Activated CD8-positive, alpha-beta memory T cell treated with anti-CD3 and anti-CD28 coated beads for 48 hours (primary cell): ENCODE measurements at regions not wholly inside any gene's neighbourhood (a gene's known extent, or its start where the extent isn't known, plus 50 kb on each side); places are given as distances from the start of the nearest gene placed in this dataset.

Experiments used
- DNase-seq, 3 experiments: peaks; one replicate each; pipeline ENCODE4 v3.0.0-alpha.2; 2020; ENCODE audit warnings: low read depth in 2 of 3, low spot score in 2 of 3

- DNase-seq = no peak
These were observed 377.1 kb upstream of the HS3ST1 start for GRCh38 chr4:11805842-11806241.

DNA sequence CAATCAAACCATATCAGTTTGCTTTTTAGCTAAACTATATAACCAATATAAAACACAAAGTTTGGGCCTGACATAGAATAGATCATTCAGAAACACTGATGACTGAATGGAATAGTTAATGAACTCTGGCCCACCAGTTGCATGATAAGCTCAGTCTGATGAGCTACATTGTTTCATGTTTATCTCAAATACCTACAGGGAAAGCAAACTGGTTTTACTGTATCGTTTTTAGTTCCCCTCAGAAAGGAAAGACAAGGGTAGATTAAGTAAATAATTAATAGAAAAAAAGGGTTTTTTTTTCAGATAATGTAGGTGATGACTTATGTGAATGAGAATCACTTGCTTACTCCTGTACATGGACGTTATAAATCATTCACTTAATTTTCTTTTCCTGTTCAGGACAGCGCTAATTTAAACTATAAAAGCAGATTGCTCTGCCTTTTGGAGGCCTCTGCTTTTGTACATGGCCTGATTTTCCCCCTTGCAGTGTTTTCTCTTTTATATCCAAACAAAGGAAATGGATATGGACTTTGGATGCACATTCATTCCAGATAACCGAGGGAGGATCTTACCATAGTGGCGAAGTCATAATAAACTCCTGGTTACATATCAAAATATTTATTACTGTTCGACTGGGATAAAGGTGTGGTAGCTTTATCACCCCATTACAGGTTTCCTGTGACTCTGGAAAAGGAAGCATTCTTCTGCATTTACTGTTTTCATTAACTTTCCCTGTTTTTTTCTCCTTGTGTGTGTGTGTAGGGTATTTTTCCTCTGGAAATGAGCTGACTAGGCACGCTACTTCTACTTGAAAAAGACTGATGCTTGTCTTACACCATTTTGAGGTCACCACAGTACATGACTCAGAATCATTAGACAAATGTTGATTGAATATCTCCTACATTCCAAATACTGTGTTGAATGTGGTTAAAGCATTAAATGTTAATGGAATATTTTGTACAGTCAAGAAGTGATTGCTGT lies 373.1 kb upstream of the HS3ST1 start:
- no peak for DNase-seq

DNA sequence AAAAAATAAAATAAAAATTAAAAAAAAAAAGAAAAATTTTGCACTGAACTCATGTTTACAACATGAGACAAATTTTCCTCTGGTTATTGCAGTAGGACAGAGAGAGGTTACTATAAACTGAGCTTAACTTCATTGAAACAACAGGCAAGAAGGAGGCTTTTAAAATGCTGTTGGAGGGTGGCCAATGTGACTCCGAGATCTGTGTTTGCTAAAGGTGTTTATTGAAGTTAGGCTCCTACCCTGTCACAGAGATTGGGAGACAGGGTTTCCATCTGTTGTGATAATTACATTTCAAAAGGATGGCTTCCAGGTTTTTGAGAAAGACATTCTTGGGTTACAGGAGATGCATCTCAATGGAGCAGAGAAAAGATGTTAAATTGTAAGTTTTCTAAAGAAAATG lies 370.5 kb upstream of the HS3ST1 start:
- no peak for DNase-seq

DNA sequence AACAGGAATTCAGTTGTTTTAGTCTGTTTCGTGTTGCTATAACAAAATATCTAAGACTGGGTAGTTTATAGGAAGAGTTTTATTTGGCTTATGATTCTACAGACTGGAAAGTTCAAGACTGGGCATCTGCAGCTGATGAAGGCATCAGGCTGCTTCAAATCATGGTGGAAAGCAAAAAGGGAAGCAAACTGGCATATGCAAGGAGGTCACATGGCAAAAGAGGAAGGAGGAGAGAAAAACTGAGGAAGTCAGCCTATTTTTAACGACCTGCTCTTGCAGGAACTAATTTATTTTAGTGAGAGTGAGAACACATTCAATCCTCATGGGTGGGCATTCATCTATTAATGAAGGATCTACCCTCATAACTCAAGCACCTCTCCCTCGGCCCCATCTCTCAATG lies 363.1 kb upstream of the HS3ST1 start:
- no peak for DNase-seq

DNA sequence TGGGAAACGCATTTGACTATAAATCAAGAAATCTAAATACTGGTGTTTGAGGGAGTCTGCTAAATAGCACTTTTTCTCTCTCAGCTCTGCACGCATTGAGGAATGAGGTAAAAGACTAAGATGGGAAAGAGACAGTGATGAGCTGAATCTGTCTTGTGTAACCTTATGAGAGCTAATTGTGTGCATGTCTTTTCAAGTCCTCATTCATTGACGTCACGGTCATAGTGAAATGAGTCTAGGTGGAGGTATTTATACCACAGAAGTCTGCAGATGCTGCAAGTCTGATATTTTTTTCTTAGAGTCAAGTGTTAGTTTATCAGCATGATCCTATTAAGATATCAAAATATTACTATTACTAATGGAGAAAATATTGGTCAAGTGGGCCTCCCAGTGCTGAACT lies 361.5 kb upstream of the HS3ST1 start:
- DNase-seq = no peak

- DNase-seq = no peak
These were observed 354.9 kb upstream of the HS3ST1 start for GRCh38 chr4:11783588-11783987.

- no peak for DNase-seq
These were observed 354.2 kb upstream of the HS3ST1 start for GRCh38 chr4:11782859-11783258.

DNA sequence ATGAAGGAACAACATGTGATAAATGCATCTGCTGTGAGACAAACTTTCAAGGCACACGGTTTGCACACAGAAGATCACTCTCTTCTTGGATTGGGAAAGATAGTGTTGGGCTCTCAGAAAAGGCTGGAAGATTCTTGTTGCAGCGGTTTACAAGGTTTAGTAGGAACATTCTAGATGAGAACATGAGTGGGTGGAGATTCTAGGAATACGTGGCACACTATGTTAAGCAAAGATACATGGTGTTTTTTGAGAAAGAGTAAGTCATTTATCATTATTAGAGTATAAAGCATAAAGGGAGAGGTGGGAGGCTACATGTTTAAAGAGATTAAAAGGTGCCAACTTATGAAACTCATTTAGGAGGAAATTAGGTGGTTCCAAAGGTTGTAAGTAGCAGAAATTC lies 348.8 kb upstream of the HS3ST1 start:
- DNase-seq = no peak

GRCh38 chr4:11774346-11774745 lies 345.7 kb upstream of the HS3ST1 start:
- DNase-seq = no peak

DNA sequence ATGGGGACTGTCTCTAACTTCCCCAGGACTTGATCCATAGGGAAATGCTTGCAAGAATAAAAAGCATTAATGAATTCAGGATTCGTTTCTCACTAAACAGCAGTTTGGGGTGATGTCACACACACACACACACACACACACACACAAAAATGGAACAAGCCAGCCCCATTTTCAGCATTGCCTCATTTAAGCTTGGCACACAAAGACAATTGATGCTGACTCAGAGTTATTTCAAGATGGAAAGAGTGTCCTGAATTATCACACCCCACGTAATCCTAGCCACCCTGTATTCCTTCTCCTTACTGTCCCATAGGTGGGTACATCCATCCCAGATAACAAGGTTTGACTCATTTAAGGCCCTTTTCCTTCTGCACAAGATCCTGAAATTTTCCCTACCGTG lies 345.1 kb upstream of the HS3ST1 start:
- no peak for DNase-seq

- DNase-seq = no peak
These were observed 340.7 kb upstream of the HS3ST1 start for GRCh38 chr4:11769434-11769833.

- no peak for DNase-seq
These were observed 339.7 kb upstream of the HS3ST1 start for GRCh38 chr4:11768251-11768972.

DNA sequence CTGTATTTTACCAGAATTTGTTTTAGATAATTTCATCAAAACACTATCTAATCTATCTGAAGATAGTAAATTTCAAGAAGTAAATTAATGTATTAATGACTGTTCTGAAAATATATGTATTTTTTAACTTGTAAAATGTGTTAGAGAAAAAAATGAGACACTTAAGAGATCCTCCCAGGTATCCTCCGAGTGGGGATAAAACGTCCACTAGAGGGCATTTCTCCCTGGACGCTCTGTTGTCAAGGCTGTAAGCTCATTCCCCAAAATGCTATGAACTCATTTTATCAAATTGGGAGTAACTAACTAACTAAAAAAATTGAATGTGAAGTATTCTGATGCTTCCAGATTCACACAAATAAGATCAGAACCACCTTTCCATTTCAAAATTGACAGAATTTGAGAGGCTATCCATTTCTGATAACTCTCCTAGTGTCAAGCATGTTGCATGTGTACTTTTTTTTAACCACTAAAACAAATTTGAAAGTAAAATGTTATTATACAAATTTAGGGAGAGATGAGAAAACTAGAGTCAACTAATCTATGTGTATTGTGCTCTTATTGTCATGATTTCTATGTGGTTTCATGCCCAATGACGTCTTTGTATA lies 337.3 kb upstream of the HS3ST1 start:
- DNase-seq = no peak

- no peak for DNase-seq
These were observed 319.6 kb upstream of the HS3ST1 start for GRCh38 chr4:11748164-11748872.

GRCh38 chr4:11746734-11747133 lies 318.0 kb upstream of the HS3ST1 start:
- no peak for DNase-seq

- no peak for DNase-seq
These were observed 315.3 kb upstream of the HS3ST1 start for GRCh38 chr4:11743976-11744375.

DNA sequence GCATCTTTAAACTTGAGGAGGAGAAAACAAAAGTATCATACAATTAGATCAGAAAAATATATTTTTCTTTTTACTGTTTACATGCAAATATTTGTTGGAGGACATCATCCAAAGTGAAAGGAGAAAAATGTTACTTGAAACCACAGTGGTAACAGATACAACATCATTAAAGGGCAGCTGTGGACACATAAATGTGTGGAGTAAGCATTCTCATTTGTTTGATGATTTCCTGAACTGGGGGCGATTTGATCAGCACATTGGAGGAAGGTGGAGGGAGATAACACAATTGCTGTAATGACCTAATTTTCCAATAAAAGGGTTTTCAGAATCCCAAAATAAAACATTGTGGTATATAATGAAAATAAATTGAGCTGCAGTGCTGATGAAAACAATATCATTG lies 314.5 kb upstream of the HS3ST1 start:
- DNase-seq = no peak

- DNase-seq = no peak
These were observed 312.5 kb upstream of the HS3ST1 start for GRCh38 chr4:11741190-11741652.

GRCh38 chr4:11739992-11740391 lies 311.3 kb upstream of the HS3ST1 start:
- no peak for DNase-seq

DNA sequence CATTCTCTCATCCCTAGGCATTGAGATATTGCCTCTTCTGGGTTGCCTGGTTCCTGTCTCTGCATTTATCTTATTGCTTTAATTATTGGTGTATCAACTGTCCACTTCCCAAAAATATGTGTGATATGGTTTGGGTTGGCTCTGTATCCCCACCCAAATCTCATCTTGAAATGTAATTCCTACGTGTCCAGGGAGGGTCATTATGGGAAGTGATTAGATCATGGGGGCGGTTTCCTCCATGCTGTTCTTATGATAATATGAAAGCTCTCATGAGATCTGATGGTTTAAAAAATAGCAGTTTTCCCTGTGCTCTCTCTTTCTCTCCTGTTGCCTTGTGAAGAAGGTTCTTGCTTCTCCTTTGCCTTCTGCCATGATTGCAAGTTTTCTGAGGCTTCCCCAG lies 308.3 kb upstream of the HS3ST1 start:
- no peak for DNase-seq

DNA sequence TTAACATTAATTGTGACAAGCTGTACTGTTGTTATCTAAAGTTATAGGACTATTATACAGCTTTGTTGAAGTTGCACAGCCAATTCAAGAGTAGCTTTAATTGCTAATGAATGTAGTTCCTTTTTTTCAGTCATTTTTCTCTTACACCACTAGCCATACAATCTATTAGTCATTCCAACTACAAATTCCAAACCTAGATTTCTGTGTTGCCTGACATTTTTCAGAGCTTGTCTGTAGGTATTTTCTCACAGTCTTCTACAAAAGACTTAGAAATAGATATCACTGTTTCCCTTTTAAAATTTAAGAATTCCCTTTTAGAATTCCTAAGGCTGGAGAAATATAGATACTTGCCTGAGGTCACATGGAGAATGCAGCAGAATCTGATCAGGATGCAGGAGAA lies 307.0 kb upstream of the HS3ST1 start:
- no peak for DNase-seq
